ENCODE measurements at regions not wholly inside any gene's neighbourhood (a gene's known extent, or its start where the extent isn't known, plus 50 kb on each side); places are given as distances from the start of the nearest gene placed in this dataset.

- H2BK5ac ChIP-seq (ENCODE audit: low read depth, low read length, poor library complexity, severe bottlenecking): no peak overlapping the region
- H3K4me3 ChIP-seq (ENCODE audit: insufficient read depth, low read depth, low read length): no peak overlapping the region
- in situ Hi-C loops (cut with MboI; ENCODE audit: low sequenced_read_pairs) (no loop called here), dilution Hi-C loops (cut with HindIII; ENCODE audit: low sequenced_read_pairs, unreplicated experiment) (no loop called here), intact Hi-C loops (cut with micrococcal nuclease) (loop anchor here (10.0 kb wide), 1 partner anchor 1493 kb away; no protein-coding TSS in a partner anchor)
- no peak overlapping the region for H4K91ac ChIP-seq (ENCODE audit: insufficient read depth, low read depth, low read length)
- WGBS, 2 experiments (ENCODE audit: extremely low coverage in 2 of 2, insufficient read length in 1 of 2): 0% methylated on average over 1 of the region's 4 CpGs; no CpG with 5 or more reads in 1 of the 2 experiments
- ChIA-PET POLR2A (ENCODE audit: unreplicated experiment) (no interaction called here), CTCF (no interaction called here)
- no peak overlapping the region for H2AK5ac ChIP-seq (ENCODE audit: low read depth, low read length)
- no TSS peak for BruUV-seq (replicated peaks)
- no peaks in the 10 kb centered on the region for H3K36me3 ChIP-seq (ENCODE audit: control insufficient read depth, insufficient read depth, low read length)
- no peaks in the 10 kb centered on the region for H3K9me1 ChIP-seq (ENCODE audit: insufficient read depth, low read length)
- H3K79me1 ChIP-seq (ENCODE audit: low read depth in 1 of 2, low read length in 2 of 2): no peaks in the 10 kb centered on the region
- H4K5ac ChIP-seq (ENCODE audit: low read depth, low read length): no peak overlapping the region
- no peak overlapping the region for H3K27ac ChIP-seq (ENCODE audit: insufficient read depth, low read length)
- TF ChIP-seq FOS (IDR thresholded peaks at IDR 0.05; ENCODE audit: low read depth, low read length) (no peak), POLR2A (IDR thresholded peaks at IDR 0.05; ENCODE audit: low read depth, low read length) (no peak), CHD1 (IDR thresholded peaks at IDR 0.05; ENCODE audit: low read depth, low read length) (no peak), RCOR1 (IDR thresholded peaks at IDR 0.05; ENCODE audit: insufficient replicate concordance, low read length) (no peak), MXI1 (IDR thresholded peaks at IDR 0.05; ENCODE audit: borderline replicate concordance, low read depth, low read length) (no peak), RAD21 (IDR thresholded peaks at IDR 0.05; ENCODE audit: low read length) (no peak), MAZ (IDR thresholded peaks at IDR 0.05; ENCODE audit: borderline replicate concordance, low read depth, low read length) (no peak), CEBPB (IDR thresholded peaks at IDR 0.05; ENCODE audit: low read depth, low read length) (no peak), BHLHE40 (IDR thresholded peaks at IDR 0.05; ENCODE audit: low read depth, low read length) (no peak), SMC3 (IDR thresholded peaks at IDR 0.05; ENCODE audit: low read depth, low read length) (no peak), RFX5 (IDR thresholded peaks at IDR 0.05; ENCODE audit: low read depth, low read length) (no peak), CTCF (conservative IDR thresholded peaks at IDR 0.05; ENCODE audit: low read depth, low read length) (no peak), ELK1 (IDR thresholded peaks at IDR 0.05; ENCODE audit: borderline replicate concordance, low read depth, low read length) (no peak), USF2 (IDR thresholded peaks at IDR 0.05; ENCODE audit: low read depth, low read length) (no peak), MAFK (IDR thresholded peaks at IDR 0.05; ENCODE audit: low read depth, low read length) (no peak), NFE2L2 (IDR thresholded peaks at IDR 0.05; ENCODE audit: low read depth, low read length) (no peak)
- H2AFZ ChIP-seq (replicated peaks; ENCODE audit: low read length, poor library complexity): no peak overlapping the region
- no peak overlapping the region for H2BK20ac ChIP-seq (ENCODE audit: low read depth, low read length)
- no peak overlapping the region for H2AK9ac ChIP-seq (replicated peaks; ENCODE audit: low read depth, low read length, poor library complexity)
- no peaks in the 10 kb centered on the region for H4K20me1 ChIP-seq (ENCODE audit: insufficient read depth, low read length)
- no peak overlapping the region for H3K56ac ChIP-seq (ENCODE audit: extremely low read depth, insufficient read depth, low read length)
- no peak overlapping the region for H3K4ac ChIP-seq (ENCODE audit: low read depth, low read length)
- no peak overlapping the region for H3K18ac ChIP-seq (ENCODE audit: low read depth, low read length)
- ATAC-seq (ENCODE audit: low read depth) (no peak), DNase-seq (no peak)
- H4K8ac ChIP-seq (ENCODE audit: low read depth in 2 of 2, low read length in 2 of 2): no peak overlapping the region
- H2BK15ac ChIP-seq (ENCODE audit: low read depth, low read length): no peak overlapping the region
- H2BK120ac ChIP-seq (ENCODE audit: low read depth, low read length): no peak overlapping the region
- H3K4me1 ChIP-seq (ENCODE audit: control insufficient read depth, insufficient read depth, low read length): no peaks in the 10 kb centered on the region
- no peak overlapping the region for H3K14ac ChIP-seq (replicated peaks; ENCODE audit: low read depth, low read length)
- H3K9me3 ChIP-seq (ENCODE audit: control insufficient read depth, insufficient read depth, low read length): no peaks in the 10 kb centered on the region; the same call in 1 of the 2 replicates
- no peaks in the 10 kb centered on the region for H3K27me3 ChIP-seq (ENCODE audit: control insufficient read depth, insufficient read depth, low read length)
- no peak overlapping the region for H3K9ac ChIP-seq (ENCODE audit: low read depth, low read length)
- no peak overlapping the region for H3K4me2 ChIP-seq (ENCODE audit: low read depth, low read length)
- H3K23ac ChIP-seq (ENCODE audit: low read depth, low read length): no peak overlapping the region
Measured at GRCh38 chr3:24867783-24868182, 373.1 kb upstream of the THRB start.
